Thyroid gland (tissue), 4 donors: ENCODE measurements at regions not wholly inside any gene's neighbourhood (a gene's known extent, or its start where the extent isn't known, plus 50 kb on each side); places are given as distances from the start of the nearest gene placed in this dataset.

Experiments
- DNase-seq, 2 donors: peaks; one replicate each; pipeline ENCODE4 v3.0.0-alpha.2; 2019
- H3K27ac ChIP-seq, 3 donors: fragments of 200-600 bp; sonication (generic); 1 replicate in 2 of 3; 2 replicates in 1 of 3; pipeline ENCODE4 v1.5.1; 2016 to 2019; ENCODE audit warnings: mild to moderate bottlenecking in 1 of 3, moderate library complexity in 1 of 3
- H3K27me3 ChIP-seq: fragments of 200-600 bp; sonication (generic); one replicate; pipeline ENCODE4 v1.5.1; 2019
- H3K36me3 ChIP-seq, 2 donors: fragments of 200-600 bp; sonication (generic); one replicate each; pipeline ENCODE4 v1.5.1; 2016 to 2019
- H3K4me1 ChIP-seq, 2 donors: fragments of 200-600 bp; sonication (generic); one replicate each; pipeline ENCODE4 v1.5.1; 2017 to 2019
- H3K4me3 ChIP-seq, 3 donors: fragments of 200-600 bp; sonication (generic); replicated peaks in 1 of 3; 1 replicate in 2 of 3; 2 replicates in 1 of 3; pipeline ENCODE4 v1.5.1; 2016; ENCODE audit warnings: mild to moderate bottlenecking in 1 of 3
- H3K9me3 ChIP-seq: fragments of 200-600 bp; sonication (generic); one replicate; pipeline ENCODE4 v1.5.1; 2017
- CTCF ChIP-seq, 6 experiments: fragments of 200-600 bp in 3 of 6; fragments of 450-650 bp in 3 of 6; sonication (generic) in 3 of 6; IDR thresholded peaks; one replicate each; pipeline ENCODE4 v1.5.1; 2016 to 2019; ENCODE audit warnings: antibody characterized with exemption in 6 of 6, mild to moderate bottlenecking in 2 of 6, inconsistent platforms in 1 of 6, moderate library complexity in 1 of 6
- POLR2A ChIP-seq, 2 donors: fragments of 450-650 bp; IDR thresholded peaks; one replicate each; pipeline ENCODE4 v1.6.1; 2017; ENCODE audit warnings: antibody characterized with exemption in 2 of 2, mild to moderate bottlenecking in 2 of 2, moderate library complexity in 1 of 2
- WGBS, 2 donors: methylation state at CpG; one replicate each; pipeline ENCODE4 v1.1.5; 2017; 5-methylcytosine and 5-hydroxymethylcytosine counted together
- intact Hi-C: fragments of 100-400 bp; cut with DNase I; formaldehyde crosslinking; loops from one replicate; pipeline ENCODE4 v1.15.1; 2023

DNA sequence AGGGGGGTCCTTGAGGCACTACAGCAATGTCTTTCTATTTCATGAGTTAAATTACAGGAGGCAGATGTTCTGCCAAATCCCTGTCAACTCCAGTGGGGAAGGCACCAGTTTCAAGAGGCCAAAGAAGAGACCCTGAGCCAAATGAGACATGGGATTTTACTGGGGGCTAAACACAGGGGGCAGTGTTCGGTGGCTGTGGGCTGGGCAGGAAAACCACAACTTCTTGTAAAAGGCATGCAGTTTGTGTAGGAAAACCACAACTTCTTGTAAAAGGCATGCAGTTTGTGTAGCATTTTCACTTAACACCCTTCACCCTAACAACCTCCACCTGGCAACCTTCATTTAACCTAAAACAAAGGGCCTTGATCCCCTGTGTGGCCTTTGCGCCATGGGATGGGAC lies 61.0 kb downstream of the POLR2M start:
- H3K9me3 ChIP-seq, result no peaks in the 10 kb centered on the region
- WGBS, 2 donors, result 84 to 98% methylated on average over 2 of the region's 2 CpGs

DNA sequence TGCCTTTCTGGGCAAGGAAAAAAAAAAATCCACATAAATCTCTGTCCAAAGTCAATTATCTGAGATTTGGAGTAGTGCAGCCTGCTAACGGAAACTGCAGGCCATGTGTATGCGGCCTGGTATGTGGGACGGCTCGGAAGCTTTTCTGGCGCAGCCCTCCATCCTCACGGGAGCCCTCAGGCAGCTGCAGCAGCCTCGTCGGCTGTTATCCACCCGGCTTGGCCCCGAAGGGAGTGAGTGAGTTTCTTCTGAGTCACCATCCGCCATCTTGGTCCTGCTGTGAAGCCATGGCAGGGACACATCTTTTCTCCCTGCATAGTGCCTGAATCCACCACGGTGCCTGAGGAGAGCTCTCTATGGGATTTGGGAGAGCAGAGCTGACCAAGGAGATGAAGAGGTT lies 62.8 kb downstream of the POLR2M start:
- H3K27ac ChIP-seq, result no peak overlapping the region
- DNase-seq, result peak; percentile 6 to 10

More for the DNA sequence above, 61.0 kb downstream of the POLR2M start:
- intact Hi-C loops, result no loop called here
- H3K27me3 ChIP-seq, result no peaks in the 10 kb centered on the region
- H3K27ac ChIP-seq, result no peak overlapping the region
- DNase-seq, result no peak
- no peaks in the 10 kb centered on the region for H3K4me1 ChIP-seq
- TF ChIP-seq POLR2A (IDR thresholded peaks at IDR 0.05) (no peak), CTCF (IDR thresholded peaks at IDR 0.05) (no peak)
- H3K36me3 ChIP-seq, result no peaks in the 10 kb centered on the region
- H3K4me3 ChIP-seq, result no peak overlapping the region

DNA sequence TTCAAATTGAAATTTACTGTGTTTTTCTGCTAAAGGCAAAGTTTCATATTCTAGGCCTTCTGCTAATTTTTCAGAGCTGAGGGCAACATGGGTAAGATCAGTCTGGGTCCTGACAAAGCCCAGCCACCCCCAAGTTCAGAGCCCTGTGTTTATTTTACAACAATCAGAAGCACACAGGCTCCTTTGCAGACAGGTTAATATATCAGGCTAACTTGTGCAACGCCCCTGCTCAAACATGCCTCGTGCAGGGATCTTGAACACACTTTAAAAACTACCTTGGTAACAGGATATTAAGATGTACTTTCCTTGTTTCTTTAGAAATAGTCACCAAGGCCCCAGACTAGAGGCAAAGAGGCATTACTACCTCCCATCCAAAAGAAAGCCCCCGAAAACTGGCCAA lies 64.0 kb downstream of the POLR2M start:
- no peak for DNase-seq
- TF ChIP-seq POLR2A (IDR thresholded peaks at IDR 0.05), result no peak
- TF ChIP-seq CTCF (IDR thresholded peaks at IDR 0.05), result no peak
- Histone ChIP-seq H3K9me3 (no peaks in the 10 kb centered on the region), H3K4me1 (no peaks in the 10 kb centered on the region), H3K27me3 (no peaks in the 10 kb centered on the region), H3K27ac (no peak overlapping the region), H3K36me3 (no peaks in the 10 kb centered on the region), H3K4me3 (no peak overlapping the region)
- WGBS, 2 donors, result 55 to 65% methylated on average over 3 of the region's 3 CpGs
- intact Hi-C loops, result no loop called here

More for the DNA sequence above, 62.8 kb downstream of the POLR2M start:
- no peaks in the 10 kb centered on the region for H3K4me1 ChIP-seq
- H3K9me3 ChIP-seq, result no peaks in the 10 kb centered on the region
- no peaks in the 10 kb centered on the region for H3K36me3 ChIP-seq
- H3K4me3 ChIP-seq, result no peak overlapping the region
- intact Hi-C loops, result no loop called here
- 53 to 90% methylated on average over 6 to 11 of the region's 12 CpGs for WGBS, 2 donors
- H3K27me3 ChIP-seq, result no peaks in the 10 kb centered on the region
- TF ChIP-seq POLR2A (IDR thresholded peaks at IDR 0.05) (no peak), CTCF (IDR thresholded peaks at IDR 0.05) (no peak)

DNA sequence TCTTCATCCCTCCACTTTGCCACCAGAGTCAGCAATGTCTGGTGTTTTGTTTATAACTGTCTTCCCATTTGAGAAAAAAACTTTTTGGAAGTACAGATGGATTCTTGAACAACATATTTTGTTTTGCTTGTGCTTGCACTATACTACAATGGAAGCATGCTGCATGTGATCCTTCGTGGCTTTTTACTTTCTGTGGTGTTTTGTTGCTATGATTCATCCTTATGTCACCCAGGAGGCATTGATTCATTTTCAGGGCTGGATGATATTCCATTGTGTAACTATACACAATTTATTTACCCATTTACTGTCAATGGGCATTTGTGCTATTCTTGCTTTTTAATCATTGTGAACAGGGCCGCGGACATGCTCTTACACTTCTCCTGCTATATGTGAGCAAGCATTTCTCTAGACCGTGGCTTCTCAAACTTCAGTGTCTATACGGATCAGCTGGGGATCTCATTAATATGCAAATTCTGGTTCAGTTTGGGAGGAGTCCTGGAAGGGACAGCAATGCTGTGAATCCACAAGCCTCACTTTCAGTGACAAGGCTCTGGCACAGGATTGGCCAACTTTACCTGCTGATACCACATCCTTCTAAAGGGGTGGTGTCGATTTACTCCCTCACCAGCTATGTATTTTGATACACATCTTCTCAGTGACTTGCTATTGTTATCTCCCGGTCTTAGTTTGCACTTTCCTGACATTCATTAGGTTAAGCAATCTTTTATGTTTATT lies 65.9 kb downstream of the POLR2M start:
- TF ChIP-seq POLR2A (IDR thresholded peaks at IDR 0.05), result no peak
- TF ChIP-seq CTCF (IDR thresholded peaks at IDR 0.05), result no peak
- Histone ChIP-seq H3K27me3 (no peaks in the 10 kb centered on the region), H3K4me1 (no peaks in the 10 kb centered on the region), H3K9me3 (no peaks in the 10 kb centered on the region), H3K4me3 (no peak overlapping the region), H3K36me3 (no peaks in the 10 kb centered on the region), H3K27ac (no peak overlapping the region)
- DNase-seq, result no peak
- intact Hi-C loops, result no loop called here
- 84 to 89% methylated on average over 7 of the region's 7 CpGs for WGBS, 2 donors

- H3K27me3 ChIP-seq, result no peaks in the 10 kb centered on the region
- no peak for DNase-seq
- H3K4me3 ChIP-seq, result no peak overlapping the region
- no peaks in the 10 kb centered on the region for H3K36me3 ChIP-seq
- intact Hi-C loops, result no loop called here
- H3K27ac ChIP-seq, result no peak overlapping the region
- no peaks in the 10 kb centered on the region for H3K4me1 ChIP-seq
- TF ChIP-seq POLR2A (IDR thresholded peaks at IDR 0.05) (no peak), CTCF (IDR thresholded peaks at IDR 0.05) (no peak)
- WGBS, 2 donors, result 97 to 99% methylated on average over 2 of the region's 2 CpGs
- H3K9me3 ChIP-seq, result no peaks in the 10 kb centered on the region
Observed at GRCh38 chr15:57773051-57773450, 66.5 kb downstream of the POLR2M start.
